Kidney (tissue), 13 donors: ENCODE measurements at regions not wholly inside any gene's neighbourhood (a gene's known extent, or its start where the extent isn't known, plus 50 kb on each side); places are given as distances from the start of the nearest gene placed in this dataset.
A peak's percentile ranks its signal among the peaks of the same experiment; 100 is the strongest.

Source experiments
- DNase-seq, 5 donors: peaks; one replicate each; pipeline ENCODE4 v3.0.0-alpha.2; 2013 to 2020
- FAIRE-seq: peaks from 2 replicates; lab custom pipeline; 2012; peaks lifted over from hg19 to GRCh38; lab: Jason Lieb, UNC
- H3K27ac ChIP-seq, 2 donors: one replicate each; pipeline ENCODE4 v1.7.0; 2013; ENCODE audit warnings: low read depth in 2 of 2, low read length in 2 of 2, inconsistent platforms in 1 of 2
- H3K27me3 ChIP-seq: one replicate; pipeline ENCODE4 v1.7.1; 2013; ENCODE audit warnings: low read length, inconsistent platforms; ENCODE audit not compliant: control insufficient read depth, insufficient read depth
- H3K36me3 ChIP-seq, 3 donors: one replicate each; pipeline versions ENCODE4 v1.7.0 to v1.7.1; 2013; ENCODE audit warnings: low read length in 3 of 3, control low read depth in 1 of 3, inconsistent platforms in 1 of 3; ENCODE audit not compliant: insufficient read depth in 3 of 3, control insufficient read depth in 2 of 3
- H3K4me1 ChIP-seq, 3 donors: one replicate each; pipeline versions ENCODE4 v1.7.0 to v1.7.1; 2013; ENCODE audit warnings: low read length in 3 of 3, inconsistent platforms in 1 of 3, low read depth in 1 of 3; ENCODE audit not compliant: control insufficient read depth in 2 of 3, insufficient read depth in 2 of 3
- H3K4me3 ChIP-seq, 3 donors: one replicate each; pipeline versions ENCODE4 v1.7.0 to v1.8.1; 2013; ENCODE audit warnings: low read length in 3 of 3, control low read depth in 1 of 3, inconsistent platforms in 1 of 3
- H3K9ac ChIP-seq, 3 donors: one replicate each; pipeline versions ENCODE4 v1.7.0 to v1.7.1; 2013; ENCODE audit warnings: low read length in 3 of 3, control low read depth in 1 of 3, inconsistent platforms in 1 of 3
- H3K9me3 ChIP-seq, 3 donors: one replicate each; pipeline versions ENCODE4 v1.7.0 to v1.7.1; 2013; ENCODE audit warnings: low read length in 3 of 3, control low read depth in 1 of 3, inconsistent platforms in 1 of 3; ENCODE audit not compliant: control insufficient read depth in 2 of 3, insufficient read depth in 1 of 3
- intact Hi-C: fragments of 100-400 bp; cut with DNase I; formaldehyde crosslinking; loops from one replicate; pipeline ENCODE4 v1.11.1; 2022
- TF ChIP-seq, protein P1 (sequence below): IDR thresholded peaks from 3 replicates; pipeline ENCODE4 v1.5.1; 2012; ENCODE audit warnings: mild to moderate bottlenecking, moderate library complexity, borderline replicate concordance; ENCODE audit not compliant: insufficient read depth; ENCODE audit errors: extremely low read depth
- donor health status: control.
- donor health status: control.
- donor health status: control.
- donor health status: control.
- donor health status: control.
- donor health status: DM: yes; HTN: yes; CAD: no.
- donor health status: Normal renal cell carcinoma (clear cell type).

DNA sequence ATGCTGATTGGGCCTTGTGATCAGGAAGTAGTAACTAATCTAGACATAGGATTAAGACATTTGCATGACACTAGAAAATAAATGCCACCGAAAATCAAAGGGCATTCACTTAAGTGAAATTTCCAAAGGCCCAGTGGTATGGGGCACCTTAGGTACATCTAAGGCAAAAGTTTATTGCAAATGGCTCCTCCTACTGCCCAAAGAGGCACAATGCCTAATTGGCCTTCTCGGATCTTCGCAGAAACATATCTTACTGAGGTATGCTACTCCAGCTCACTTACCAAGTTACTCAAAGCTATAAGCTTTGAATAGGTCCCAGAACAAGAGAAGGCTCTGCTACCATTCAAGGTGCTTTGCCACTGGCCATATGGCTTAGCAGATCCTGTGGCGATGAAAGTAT lies 174.8 kb upstream of the CXCL13 start:
- TF ChIP-seq, protein P1, sequence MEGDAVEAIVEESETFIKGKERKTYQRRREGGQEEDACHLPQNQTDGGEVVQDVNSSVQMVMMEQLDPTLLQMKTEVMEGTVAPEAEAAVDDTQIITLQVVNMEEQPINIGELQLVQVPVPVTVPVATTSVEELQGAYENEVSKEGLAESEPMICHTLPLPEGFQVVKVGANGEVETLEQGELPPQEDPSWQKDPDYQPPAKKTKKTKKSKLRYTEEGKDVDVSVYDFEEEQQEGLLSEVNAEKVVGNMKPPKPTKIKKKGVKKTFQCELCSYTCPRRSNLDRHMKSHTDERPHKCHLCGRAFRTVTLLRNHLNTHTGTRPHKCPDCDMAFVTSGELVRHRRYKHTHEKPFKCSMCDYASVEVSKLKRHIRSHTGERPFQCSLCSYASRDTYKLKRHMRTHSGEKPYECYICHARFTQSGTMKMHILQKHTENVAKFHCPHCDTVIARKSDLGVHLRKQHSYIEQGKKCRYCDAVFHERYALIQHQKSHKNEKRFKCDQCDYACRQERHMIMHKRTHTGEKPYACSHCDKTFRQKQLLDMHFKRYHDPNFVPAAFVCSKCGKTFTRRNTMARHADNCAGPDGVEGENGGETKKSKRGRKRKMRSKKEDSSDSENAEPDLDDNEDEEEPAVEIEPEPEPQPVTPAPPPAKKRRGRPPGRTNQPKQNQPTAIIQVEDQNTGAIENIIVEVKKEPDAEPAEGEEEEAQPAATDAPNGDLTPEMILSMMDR = no peak
- Histone ChIP-seq H3K4me1 (no peaks in the 10 kb centered on the region), H3K27me3 (no peaks in the 10 kb centered on the region), H3K36me3 (no peaks in the 10 kb centered on the region), H3K9ac (no peak overlapping the region), H3K27ac (no peak overlapping the region), H3K9me3 (no peaks in the 10 kb centered on the region), H3K4me3 (no peak overlapping the region)
- DNase-seq = no peak
- no peak for FAIRE-seq
- intact Hi-C loops = no loop called here

DNA sequence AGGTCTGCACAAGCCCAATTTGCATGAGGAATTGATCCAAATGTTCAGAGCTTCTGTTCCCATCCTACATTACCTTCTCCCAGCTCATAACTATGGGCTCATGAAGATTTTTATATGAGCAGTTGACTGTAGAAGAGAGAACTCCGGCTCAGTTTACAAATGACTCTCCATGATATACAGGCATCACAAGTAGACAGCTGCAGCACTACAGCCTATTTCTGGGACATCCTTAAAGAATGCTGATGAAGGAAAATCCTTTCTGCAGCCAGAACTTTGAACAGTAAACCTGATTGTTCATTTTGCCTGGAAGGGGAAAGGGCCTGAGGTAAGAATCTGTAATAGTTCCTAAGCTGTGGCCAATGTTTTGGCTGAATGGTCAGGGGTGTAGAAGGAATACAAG lies 174.1 kb upstream of the CXCL13 start:
- no peak overlapping the region for H3K27ac ChIP-seq
- TF ChIP-seq, protein P1 = no peak
- H3K4me3 ChIP-seq = no peak overlapping the region
- no peaks in the 10 kb centered on the region for H3K36me3 ChIP-seq
- DNase-seq (no peak), FAIRE-seq (no peak)
- H3K9ac ChIP-seq = no peak overlapping the region
- no peaks in the 10 kb centered on the region for H3K9me3 ChIP-seq
- intact Hi-C loops = no loop called here
- H3K4me1 ChIP-seq = no peaks in the 10 kb centered on the region
- H3K27me3 ChIP-seq = no peaks in the 10 kb centered on the region

DNA sequence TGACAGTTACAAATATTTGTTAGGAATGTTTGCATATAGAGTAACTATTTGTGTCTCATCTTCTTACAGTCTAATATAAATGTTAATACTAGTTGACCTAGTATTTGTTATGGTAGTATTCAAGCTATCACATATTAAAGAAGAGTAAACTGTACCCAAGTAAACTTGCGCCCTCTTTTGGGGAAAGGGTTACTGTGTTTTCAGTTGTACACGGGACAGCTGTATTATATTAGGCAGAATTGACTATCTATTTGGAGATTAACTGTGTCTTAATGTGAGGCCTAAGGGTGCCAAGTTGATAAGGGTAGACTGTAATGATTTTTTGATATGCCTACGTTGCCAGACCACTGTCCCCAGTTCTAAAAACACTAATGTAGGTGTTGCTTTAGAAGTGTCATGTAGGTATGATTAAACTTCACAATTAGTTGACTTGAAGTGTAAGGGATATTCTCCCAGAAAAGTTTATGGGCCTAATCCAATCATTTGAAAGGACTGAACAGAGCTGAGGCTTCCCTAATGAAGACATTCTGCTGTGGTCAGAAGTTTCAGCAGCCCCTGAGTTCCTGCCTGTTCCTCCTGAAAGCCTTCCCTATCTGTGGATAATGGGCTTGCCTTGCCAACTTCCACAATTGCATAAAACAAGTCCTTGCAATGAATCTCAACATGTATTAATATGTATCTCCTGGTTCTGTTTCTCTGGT lies 172.8 kb upstream of the CXCL13 start:
- FAIRE-seq (no peak), DNase-seq (peak in 1 of 5 donors; percentile 26)
- TF ChIP-seq, protein P1 = no peak
- Histone ChIP-seq H3K9me3 (no peaks in the 10 kb centered on the region), H3K27ac (no peak overlapping the region), H3K4me3 (no peak overlapping the region), H3K9ac (no peak overlapping the region), H3K4me1 (no peaks in the 10 kb centered on the region), H3K27me3 (no peaks in the 10 kb centered on the region), H3K36me3 (no peaks in the 10 kb centered on the region)
- intact Hi-C loops = no loop called here

DNA sequence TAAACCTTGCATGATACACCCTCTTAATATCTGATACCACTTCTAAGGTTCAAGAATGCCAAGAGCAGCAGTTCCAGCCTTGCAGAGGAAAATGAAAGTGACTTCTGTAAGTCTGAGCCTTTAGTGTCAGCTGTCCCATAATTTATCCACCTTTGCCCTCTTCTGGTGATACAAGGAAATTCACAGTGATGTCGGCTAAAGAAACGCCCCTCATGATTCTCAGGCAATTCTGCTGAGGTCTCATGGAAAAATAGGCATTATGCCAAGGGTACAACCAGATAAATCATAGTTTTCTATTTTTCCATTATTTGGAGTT lies 172.2 kb upstream of the CXCL13 start:
- no peak overlapping the region for H3K4me3 ChIP-seq
- FAIRE-seq (peak; percentile 41), DNase-seq (peak in 3 of 5 donors; percentile 42 to 86 (median 80))
- no peak overlapping the region for H3K27ac ChIP-seq
- TF ChIP-seq, protein P1 = peak; percentile 65
- H3K27me3 ChIP-seq = no peaks in the 10 kb centered on the region
- H3K9me3 ChIP-seq = no peaks in the 10 kb centered on the region
- no peak overlapping the region for H3K9ac ChIP-seq
- H3K36me3 ChIP-seq = no peaks in the 10 kb centered on the region
- no peaks in the 10 kb centered on the region for H3K4me1 ChIP-seq
- intact Hi-C loops = no loop called here
